ENCODE measurements at regions not wholly inside any gene's neighbourhood (a gene's known extent, or its start where the extent isn't known, plus 50 kb on each side); places are given as distances from the start of the nearest gene placed in this dataset.
"Not testable (repeated sequence)": the region's sequence is repeated elsewhere in the genome, so short reads cannot be mapped to it uniquely, and the experiment has no call there.

DNA sequence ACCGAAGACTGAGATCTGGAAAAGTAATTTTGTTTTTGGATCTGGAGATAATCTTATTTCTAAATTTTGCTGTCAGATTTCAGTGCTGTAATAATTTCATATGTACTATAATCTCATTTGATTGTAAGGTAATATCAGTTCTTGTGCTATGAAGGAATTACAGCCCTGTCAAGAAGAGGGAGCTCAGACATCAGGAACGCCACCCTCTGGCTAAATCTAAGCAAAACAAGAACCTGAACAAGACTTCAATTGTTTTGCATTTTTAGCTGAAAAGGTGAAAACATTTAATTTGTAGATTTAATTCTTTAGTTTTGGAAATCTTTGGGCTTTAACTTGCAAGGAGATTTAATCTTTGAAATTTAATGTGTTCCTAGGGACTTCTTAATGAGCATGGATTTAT lies 525.4 kb upstream of the HS3ST1 start:
- intact Hi-C loops (cut with DNase I; ENCODE audit: low total_unique reads) = no loop called here
- Histone ChIP-seq H3K9me3 (no peaks in the 10 kb centered on the region), H3K27ac (no peak overlapping the region), H3K36me3 (no peaks in the 10 kb centered on the region), H3K4me1 (no peaks in the 10 kb centered on the region), H3K27me3 (no peaks in the 10 kb centered on the region), H3K4me3 (no peak overlapping the region)
- TF ChIP-seq EP300 (IDR thresholded peaks at IDR 0.05; ENCODE audit: low read depth) = no peak
- TF ChIP-seq POLR2AphosphoS5 (IDR thresholded peaks at IDR 0.05) = no peak
- TF ChIP-seq, protein P1, sequence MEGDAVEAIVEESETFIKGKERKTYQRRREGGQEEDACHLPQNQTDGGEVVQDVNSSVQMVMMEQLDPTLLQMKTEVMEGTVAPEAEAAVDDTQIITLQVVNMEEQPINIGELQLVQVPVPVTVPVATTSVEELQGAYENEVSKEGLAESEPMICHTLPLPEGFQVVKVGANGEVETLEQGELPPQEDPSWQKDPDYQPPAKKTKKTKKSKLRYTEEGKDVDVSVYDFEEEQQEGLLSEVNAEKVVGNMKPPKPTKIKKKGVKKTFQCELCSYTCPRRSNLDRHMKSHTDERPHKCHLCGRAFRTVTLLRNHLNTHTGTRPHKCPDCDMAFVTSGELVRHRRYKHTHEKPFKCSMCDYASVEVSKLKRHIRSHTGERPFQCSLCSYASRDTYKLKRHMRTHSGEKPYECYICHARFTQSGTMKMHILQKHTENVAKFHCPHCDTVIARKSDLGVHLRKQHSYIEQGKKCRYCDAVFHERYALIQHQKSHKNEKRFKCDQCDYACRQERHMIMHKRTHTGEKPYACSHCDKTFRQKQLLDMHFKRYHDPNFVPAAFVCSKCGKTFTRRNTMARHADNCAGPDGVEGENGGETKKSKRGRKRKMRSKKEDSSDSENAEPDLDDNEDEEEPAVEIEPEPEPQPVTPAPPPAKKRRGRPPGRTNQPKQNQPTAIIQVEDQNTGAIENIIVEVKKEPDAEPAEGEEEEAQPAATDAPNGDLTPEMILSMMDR (IDR thresholded peaks at IDR 0.05) = peak; percentile 31 to 67 (median 43)
- TF ChIP-seq POLR2A (IDR thresholded peaks at IDR 0.05) = no peak
- in situ Hi-C loops (cut with MboI; ENCODE audit: low pct_ligation_motif_present in 1 of 4, low pct_unique_long_range_greater_than_20kb in 1 of 4, low sequenced_read_pairs in 3 of 4) = no loop called here
- 55 to 57% methylated on average over 2 of the region's 2 CpGs for WGBS, 2 donors (ENCODE audit: low coverage in 1 of 2)
- DNase-seq = peak; percentile 9

DNA sequence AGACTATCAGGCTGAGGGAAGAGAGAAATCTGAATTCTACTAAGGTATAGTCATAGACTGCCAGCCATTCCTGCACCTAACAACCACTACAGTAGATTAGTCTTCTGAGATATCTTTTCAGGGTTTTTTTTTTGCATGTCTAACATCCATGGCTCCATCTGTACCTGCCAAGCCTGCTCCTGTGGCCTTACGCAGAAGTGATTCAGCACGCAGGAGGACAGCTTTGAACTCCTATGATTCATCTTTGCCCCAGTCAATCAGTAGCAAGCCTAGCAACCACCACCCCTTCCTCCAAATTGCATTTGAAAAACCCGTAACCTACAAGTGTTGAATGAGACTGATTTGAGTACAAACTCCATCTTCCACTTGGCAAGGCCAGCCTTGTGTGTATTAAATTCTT lies 520.7 kb upstream of the HS3ST1 start:
- no peaks in the 10 kb centered on the region for H3K36me3 ChIP-seq
- 85 to 100% methylated on average over 3 of the region's 3 CpGs for whole genome bisulfite sequencing, 2 donors (ENCODE audit: low coverage in 1 of 2)
- H3K27ac ChIP-seq = no peak overlapping the region
- TF ChIP-seq EP300 (IDR thresholded peaks at IDR 0.05; ENCODE audit: low read depth) = no peak
- TF ChIP-seq POLR2A (IDR thresholded peaks at IDR 0.05) = no peak
- TF ChIP-seq, protein P1 (IDR thresholded peaks at IDR 0.05) = no peak
- TF ChIP-seq POLR2AphosphoS5 (IDR thresholded peaks at IDR 0.05) = no peak
- no peak overlapping the region for H3K4me3 ChIP-seq
- intact Hi-C loops (cut with DNase I; ENCODE audit: low total_unique reads) (no loop called here), in situ Hi-C loops (cut with MboI; ENCODE audit: low pct_ligation_motif_present in 1 of 4, low pct_unique_long_range_greater_than_20kb in 1 of 4, low sequenced_read_pairs in 3 of 4) (loop anchor here in 1 of 4 donors (25.0 kb wide), 1 partner anchor 1387 kb away; no protein-coding TSS in a partner anchor)
- no peaks in the 10 kb centered on the region for H3K4me1 ChIP-seq
- H3K9me3 ChIP-seq = no peaks in the 10 kb centered on the region
- DNase-seq = no peak
- H3K27me3 ChIP-seq = no peaks in the 10 kb centered on the region

DNA sequence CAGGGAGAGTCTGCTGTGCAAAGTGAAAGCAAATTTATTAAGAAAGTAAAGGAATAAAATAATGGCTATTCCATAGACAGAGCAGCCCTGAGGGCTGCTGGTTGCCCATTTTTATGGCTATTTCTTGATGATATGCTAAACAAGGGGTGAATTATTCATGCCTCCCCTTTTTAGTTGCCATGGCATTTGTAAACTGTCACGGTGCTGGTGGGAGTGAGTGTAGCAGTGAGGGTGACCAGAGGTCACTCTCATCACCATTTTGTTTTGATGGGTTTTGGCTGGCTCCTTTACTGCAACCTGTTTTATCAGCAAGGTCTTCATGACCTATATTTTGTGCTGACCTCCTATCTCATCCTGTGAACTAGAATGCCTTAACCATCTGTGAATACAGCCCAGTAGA lies 518.9 kb upstream of the HS3ST1 start:
- not testable (repeated sequence) for H3K27me3 ChIP-seq
- in situ Hi-C loops (cut with MboI; ENCODE audit: low pct_ligation_motif_present in 1 of 4, low pct_unique_long_range_greater_than_20kb in 1 of 4, low sequenced_read_pairs in 3 of 4) = loop anchor here in 1 of 4 donors (25.0 kb wide), 1 partner anchor 1385 kb away; no protein-coding TSS in a partner anchor

DNA sequence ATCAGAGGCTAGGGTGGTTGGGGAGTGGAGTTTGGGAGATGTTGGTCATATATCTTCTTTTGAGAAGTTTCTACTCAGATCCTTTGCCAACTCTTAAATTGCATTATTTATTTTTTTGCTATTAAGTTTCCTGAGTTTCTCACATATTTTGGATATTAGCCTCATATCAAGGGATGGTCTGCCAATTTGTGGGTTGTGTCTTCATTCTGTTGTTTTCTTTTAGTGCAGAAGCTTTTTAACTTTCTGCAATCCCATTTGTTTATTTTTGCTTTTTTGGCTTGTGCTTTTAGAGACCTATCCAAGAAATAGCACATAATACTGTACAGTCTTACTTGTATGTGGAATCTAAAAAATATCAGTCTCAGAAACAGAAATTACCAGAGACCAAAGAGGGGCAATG lies 509.2 kb upstream of the HS3ST1 start:
- intact Hi-C loops (cut with DNase I; ENCODE audit: low total_unique reads) (no loop called here), in situ Hi-C loops (cut with MboI; ENCODE audit: low pct_ligation_motif_present in 1 of 4, low pct_unique_long_range_greater_than_20kb in 1 of 4, low sequenced_read_pairs in 3 of 4) (loop anchor here in 1 of 4 donors (25.0 kb wide), 1 partner anchor 1376 kb away; no protein-coding TSS in a partner anchor)
- Histone ChIP-seq H3K4me3 (no peak overlapping the region), H3K4me1 (no peaks in the 10 kb centered on the region), H3K27ac (no peak overlapping the region), H3K27me3 (no peaks in the 10 kb centered on the region), H3K9me3 (no peaks in the 10 kb centered on the region), H3K36me3 (no peaks in the 10 kb centered on the region)
- TF ChIP-seq EP300 (IDR thresholded peaks at IDR 0.05; ENCODE audit: low read depth) (no peak), POLR2A (IDR thresholded peaks at IDR 0.05) (no peak), POLR2AphosphoS5 (IDR thresholded peaks at IDR 0.05) (no peak)
- TF ChIP-seq, protein P1 (IDR thresholded peaks at IDR 0.05) = no peak
- DNase-seq = no peak

More for the DNA sequence above, 518.9 kb upstream of the HS3ST1 start:
- intact Hi-C loops (cut with DNase I; ENCODE audit: low total_unique reads); H3K4me1 ChIP-seq; H3K4me3 ChIP-seq; H3K27ac ChIP-seq; DNase-seq; H3K36me3 ChIP-seq; H3K9me3 ChIP-seq: not testable (repeated sequence)
- 53% methylated on average over 1 of the region's 1 CpG; no CpG with 5 or more reads in 1 of the 2 donors for WGBS, 2 donors (ENCODE audit: low coverage in 1 of 2)

DNA sequence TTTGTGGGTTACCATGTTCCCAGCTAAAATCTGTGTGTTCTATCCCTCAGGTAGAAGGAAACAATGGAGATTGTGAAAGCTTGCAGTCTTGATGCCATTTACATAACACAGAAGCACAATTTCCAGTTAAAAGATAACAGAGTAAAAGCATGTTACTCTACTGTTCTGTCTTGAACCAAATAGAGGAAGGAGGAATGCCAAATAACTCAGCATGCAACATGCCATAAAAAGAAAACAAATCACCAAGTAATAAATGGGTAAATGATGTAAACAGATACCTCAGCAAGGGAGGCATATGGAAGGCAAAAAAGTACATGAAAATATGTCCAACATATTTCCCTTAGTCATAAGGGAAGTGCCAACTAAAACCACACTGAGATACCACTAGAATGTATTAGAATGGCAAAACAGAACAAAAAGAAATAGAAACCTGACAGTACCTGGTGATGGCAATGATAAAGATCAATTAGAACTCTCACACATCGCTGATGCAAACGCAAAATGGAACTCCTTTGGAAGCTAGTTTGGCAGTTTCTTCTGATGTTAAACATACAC lies 502.6 kb upstream of the HS3ST1 start:
- 65 to 69% methylated on average over 2 of the region's 2 CpGs for WGBS, 2 donors (ENCODE audit: low coverage in 1 of 2)
- H3K9me3 ChIP-seq = no peaks in the 10 kb centered on the region
- DNase-seq = no peak
- no peak overlapping the region for H3K4me3 ChIP-seq
- H3K27me3 ChIP-seq = no peaks in the 10 kb centered on the region
- no peak overlapping the region for H3K27ac ChIP-seq
- H3K4me1 ChIP-seq = no peaks in the 10 kb centered on the region
- intact Hi-C loops (cut with DNase I; ENCODE audit: low total_unique reads) = no loop called here
- no peaks in the 10 kb centered on the region for H3K36me3 ChIP-seq
- in situ Hi-C loops (cut with MboI; ENCODE audit: low pct_ligation_motif_present in 1 of 4, low pct_unique_long_range_greater_than_20kb in 1 of 4, low sequenced_read_pairs in 3 of 4) = loop anchor here in 1 of 4 donors (25.0 kb wide), 1 partner anchor 1369 kb away; no protein-coding TSS in a partner anchor
- TF ChIP-seq POLR2AphosphoS5 (IDR thresholded peaks at IDR 0.05) (no peak), POLR2A (IDR thresholded peaks at IDR 0.05) (no peak), EP300 (IDR thresholded peaks at IDR 0.05; ENCODE audit: low read depth) (no peak)
- TF ChIP-seq, protein P1 (IDR thresholded peaks at IDR 0.05) = no peak

All from transverse colon (tissue), 4 donors.